ENCODE measurements at regions not wholly inside any gene's neighbourhood (a gene's known extent, or its start where the extent isn't known, plus 50 kb on each side); places are given as distances from the start of the nearest gene placed in this dataset.

- H3K36me3 ChIP-seq (ENCODE audit: control insufficient read depth, insufficient read depth, low read length) = no peaks in the 10 kb centered on the region
- no peak for DNase-seq
- H3K9me3 ChIP-seq (ENCODE audit: control insufficient read depth, low read depth, low read length) = no peaks in the 10 kb centered on the region
- no peak overlapping the region for H3K4me3 ChIP-seq (ENCODE audit: low read length)
- no peak overlapping the region for H3K27ac ChIP-seq (ENCODE audit: low read length)
- H3K4me1 ChIP-seq (ENCODE audit: control insufficient read depth, insufficient read depth, low read length) = no peaks in the 10 kb centered on the region
- WGBS (ENCODE audit: insufficient coverage, low lambda C conversion rate) = no CpG with 5 or more reads among the region's 6 CpGs
- no peaks in the 10 kb centered on the region for H3K27me3 ChIP-seq (ENCODE audit: control insufficient read depth, insufficient read depth, low read length)
Observed at GRCh38 chr11:70862093-70862492, 390.3 kb downstream of the SHANK2 start.

- Histone ChIP-seq H3K36me3 (ENCODE audit: control insufficient read depth, insufficient read depth, low read length) (no peaks in the 10 kb centered on the region), H3K27me3 (ENCODE audit: control insufficient read depth, insufficient read depth, low read length) (no peaks in the 10 kb centered on the region), H3K4me3 (ENCODE audit: low read length) (no peak overlapping the region), H3K27ac (ENCODE audit: low read length) (no peak overlapping the region), H3K9me3 (ENCODE audit: control insufficient read depth, low read depth, low read length) (no peaks in the 10 kb centered on the region), H3K4me1 (ENCODE audit: control insufficient read depth, insufficient read depth, low read length) (no peaks in the 10 kb centered on the region)
- DNase-seq = no peak
- no CpG with 5 or more reads among the region's 9 CpGs for WGBS (ENCODE audit: insufficient coverage, low lambda C conversion rate)
Observed at GRCh38 chr11:70863186-70863585, 389.2 kb downstream of the SHANK2 start.

GRCh38 chr11:70863993-70864392 is 388.4 kb downstream of the SHANK2 start:
- H3K36me3 ChIP-seq (ENCODE audit: control insufficient read depth, insufficient read depth, low read length) = no peaks in the 10 kb centered on the region
- no peaks in the 10 kb centered on the region for H3K9me3 ChIP-seq (ENCODE audit: control insufficient read depth, low read depth, low read length)
- DNase-seq = no peak
- H3K4me3 ChIP-seq (ENCODE audit: low read length) = no peak overlapping the region
- H3K4me1 ChIP-seq (ENCODE audit: control insufficient read depth, insufficient read depth, low read length) = no peaks in the 10 kb centered on the region
- H3K27ac ChIP-seq (ENCODE audit: low read length) = no peak overlapping the region
- no CpG with 5 or more reads among the region's 4 CpGs for WGBS (ENCODE audit: insufficient coverage, low lambda C conversion rate)
- no peaks in the 10 kb centered on the region for H3K27me3 ChIP-seq (ENCODE audit: control insufficient read depth, insufficient read depth, low read length)

GRCh38 chr11:70865356-70865755 is 387.0 kb downstream of the SHANK2 start:
- no CpG with 5 or more reads among the region's 10 CpGs for WGBS (ENCODE audit: insufficient coverage, low lambda C conversion rate)
- no peak overlapping the region for H3K4me3 ChIP-seq (ENCODE audit: low read length)

GRCh38 chr11:70866834-70867233 is 385.5 kb downstream of the SHANK2 start:
- no peak overlapping the region for H3K27ac ChIP-seq (ENCODE audit: low read length)
- no CpG with 5 or more reads among the region's 9 CpGs for WGBS (ENCODE audit: insufficient coverage, low lambda C conversion rate)
- no peaks in the 10 kb centered on the region for H3K36me3 ChIP-seq (ENCODE audit: control insufficient read depth, insufficient read depth, low read length)
- no peaks in the 10 kb centered on the region for H3K4me1 ChIP-seq (ENCODE audit: control insufficient read depth, insufficient read depth, low read length)
- H3K27me3 ChIP-seq (ENCODE audit: control insufficient read depth, insufficient read depth, low read length) = no peaks in the 10 kb centered on the region
- DNase-seq = no peak
- no peaks in the 10 kb centered on the region for H3K9me3 ChIP-seq (ENCODE audit: control insufficient read depth, low read depth, low read length)
- no peak overlapping the region for H3K4me3 ChIP-seq (ENCODE audit: low read length)

More at GRCh38 chr11:70865356-70865755, 387.0 kb downstream of the SHANK2 start:
- H3K9me3 ChIP-seq (ENCODE audit: control insufficient read depth, low read depth, low read length) = no peaks in the 10 kb centered on the region
- DNase-seq = no peak
- H3K27me3 ChIP-seq (ENCODE audit: control insufficient read depth, insufficient read depth, low read length) = no peaks in the 10 kb centered on the region
- H3K27ac ChIP-seq (ENCODE audit: low read length) = no peak overlapping the region
- no peaks in the 10 kb centered on the region for H3K36me3 ChIP-seq (ENCODE audit: control insufficient read depth, insufficient read depth, low read length)
- no peaks in the 10 kb centered on the region for H3K4me1 ChIP-seq (ENCODE audit: control insufficient read depth, insufficient read depth, low read length)

- Histone ChIP-seq H3K36me3 (ENCODE audit: control insufficient read depth, insufficient read depth, low read length) (no peaks in the 10 kb centered on the region), H3K9me3 (ENCODE audit: control insufficient read depth, low read depth, low read length) (no peaks in the 10 kb centered on the region), H3K27ac (ENCODE audit: low read length) (no peak overlapping the region), H3K4me1 (ENCODE audit: control insufficient read depth, insufficient read depth, low read length) (no peaks in the 10 kb centered on the region), H3K4me3 (ENCODE audit: low read length) (no peak overlapping the region), H3K27me3 (ENCODE audit: control insufficient read depth, insufficient read depth, low read length) (no peaks in the 10 kb centered on the region)
- WGBS (ENCODE audit: insufficient coverage, low lambda C conversion rate) = no CpG with 5 or more reads among the region's 25 CpGs
- no peak for DNase-seq
Observed at GRCh38 chr11:70867281-70868047, 384.9 kb downstream of the SHANK2 start.

- Histone ChIP-seq H3K9me3 (ENCODE audit: control insufficient read depth, low read depth, low read length) (no peaks in the 10 kb centered on the region), H3K27ac (ENCODE audit: low read length) (no peak overlapping the region), H3K36me3 (ENCODE audit: control insufficient read depth, insufficient read depth, low read length) (no peaks in the 10 kb centered on the region), H3K4me1 (ENCODE audit: control insufficient read depth, insufficient read depth, low read length) (no peaks in the 10 kb centered on the region), H3K27me3 (ENCODE audit: control insufficient read depth, insufficient read depth, low read length) (no peaks in the 10 kb centered on the region), H3K4me3 (ENCODE audit: low read length) (no peak overlapping the region)
- WGBS (ENCODE audit: insufficient coverage, low lambda C conversion rate) = no CpG with 5 or more reads among the region's 8 CpGs
- no peak for DNase-seq
Observed at GRCh38 chr11:70868341-70868885, 384.0 kb downstream of the SHANK2 start.

GRCh38 chr11:70869054-70869453 is 383.3 kb downstream of the SHANK2 start:
- Histone ChIP-seq H3K4me3 (ENCODE audit: low read length) (no peak overlapping the region), H3K27ac (ENCODE audit: low read length) (no peak overlapping the region), H3K36me3 (ENCODE audit: control insufficient read depth, insufficient read depth, low read length) (no peaks in the 10 kb centered on the region), H3K27me3 (ENCODE audit: control insufficient read depth, insufficient read depth, low read length) (no peaks in the 10 kb centered on the region), H3K9me3 (ENCODE audit: control insufficient read depth, low read depth, low read length) (no peaks in the 10 kb centered on the region), H3K4me1 (ENCODE audit: control insufficient read depth, insufficient read depth, low read length) (no peaks in the 10 kb centered on the region)
- WGBS (ENCODE audit: insufficient coverage, low lambda C conversion rate) = no CpG with 5 or more reads among the region's 10 CpGs
- no peak for DNase-seq

GRCh38 chr11:70871881-70872280 is 380.5 kb downstream of the SHANK2 start:
- H3K4me1 ChIP-seq (ENCODE audit: control insufficient read depth, insufficient read depth, low read length) = no peaks in the 10 kb centered on the region
- no peaks in the 10 kb centered on the region for H3K27me3 ChIP-seq (ENCODE audit: control insufficient read depth, insufficient read depth, low read length)
- H3K4me3 ChIP-seq (ENCODE audit: low read length) = no peak overlapping the region
- 100% methylated on average over 1 of the region's 12 CpGs for WGBS (ENCODE audit: insufficient coverage, low lambda C conversion rate)
- peak; percentile 31 to 37 for DNase-seq
- no peaks in the 10 kb centered on the region for H3K9me3 ChIP-seq (ENCODE audit: control insufficient read depth, low read depth, low read length)
- H3K36me3 ChIP-seq (ENCODE audit: control insufficient read depth, insufficient read depth, low read length) = no peaks in the 10 kb centered on the region
- no peak overlapping the region for H3K27ac ChIP-seq (ENCODE audit: low read length)

- no peak for DNase-seq
- Histone ChIP-seq H3K36me3 (ENCODE audit: control insufficient read depth, insufficient read depth, low read length) (no peaks in the 10 kb centered on the region), H3K4me3 (ENCODE audit: low read length) (no peak overlapping the region), H3K4me1 (ENCODE audit: control insufficient read depth, insufficient read depth, low read length) (no peaks in the 10 kb centered on the region), H3K27ac (ENCODE audit: low read length) (no peak overlapping the region), H3K9me3 (ENCODE audit: control insufficient read depth, low read depth, low read length) (no peaks in the 10 kb centered on the region), H3K27me3 (ENCODE audit: control insufficient read depth, insufficient read depth, low read length) (no peaks in the 10 kb centered on the region)
- WGBS (ENCODE audit: insufficient coverage, low lambda C conversion rate) = 100% methylated on average over 4 of the region's 11 CpGs
Observed at GRCh38 chr11:70872299-70872698, 380.1 kb downstream of the SHANK2 start.
